GM18505 (cell line): ENCODE measurements at regions not wholly inside any gene's neighbourhood (a gene's known extent, or its start where the extent isn't known, plus 50 kb on each side); places are given as distances from the start of the nearest gene placed in this dataset.

Source experiments
- ATAC-seq: cut with Tn5 transposase; IDR thresholded peaks from one replicate; pipeline ENCODE4 v1.9.1; 2021; ENCODE audit not compliant: unreplicated experiment
- POLR2A ChIP-seq: IDR thresholded peaks from 4 replicates; pipeline ENCODE4 v1.6.1; 2011; ENCODE audit warnings: borderline replicate concordance; ENCODE audit not compliant: insufficient read depth, insufficient read length; ENCODE audit errors: extremely low read depth

DNA sequence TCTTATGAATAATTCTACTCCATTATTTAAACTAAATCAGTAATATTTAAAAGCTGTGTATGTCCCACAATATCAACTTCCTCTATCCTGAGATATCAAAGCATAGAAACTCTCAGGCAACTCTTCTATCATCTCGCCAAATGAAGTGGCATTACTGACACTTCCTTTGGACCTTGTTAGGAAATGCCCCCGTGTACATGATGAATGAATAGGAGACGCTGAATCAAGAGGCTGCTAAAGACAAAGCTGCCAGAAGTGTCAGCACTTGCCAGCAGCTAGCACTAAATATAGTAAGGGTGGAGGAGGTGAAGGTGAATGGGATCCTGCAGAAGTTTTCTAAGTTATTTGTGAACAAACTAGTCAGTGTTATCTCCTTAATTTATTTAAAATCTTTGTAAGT, 99.5 kb upstream of the BLTP1 start:
- TF ChIP-seq POLR2A, result no peak
- ATAC-seq, result no peak

DNA sequence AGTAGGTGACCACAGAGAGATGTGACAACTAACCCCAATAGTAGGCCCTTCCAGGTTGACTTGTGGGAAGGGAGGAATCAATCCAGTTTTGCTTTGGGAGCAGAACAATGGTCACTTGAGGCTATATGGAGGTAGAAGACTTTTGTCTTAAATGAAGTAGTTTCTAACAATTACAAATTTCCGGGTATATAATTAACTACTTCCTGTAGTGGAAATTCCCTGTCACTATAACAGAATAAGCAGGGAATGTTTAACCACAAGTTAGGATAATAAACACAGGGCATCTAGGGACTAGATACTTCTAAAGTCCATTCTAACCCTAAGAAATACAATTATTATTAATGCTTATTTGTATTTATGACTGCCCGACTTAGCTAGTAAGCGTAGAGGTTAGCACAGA, 99.0 kb upstream of the TRPC3 start:
- TF ChIP-seq POLR2A, result no peak

GRCh38 chr4:122047456-122048425, 95.9 kb upstream of the TRPC3 start:
- TF ChIP-seq POLR2A, result no peak

More for the DNA sequence above, 99.0 kb upstream of the TRPC3 start:
- no peak for ATAC-seq

DNA sequence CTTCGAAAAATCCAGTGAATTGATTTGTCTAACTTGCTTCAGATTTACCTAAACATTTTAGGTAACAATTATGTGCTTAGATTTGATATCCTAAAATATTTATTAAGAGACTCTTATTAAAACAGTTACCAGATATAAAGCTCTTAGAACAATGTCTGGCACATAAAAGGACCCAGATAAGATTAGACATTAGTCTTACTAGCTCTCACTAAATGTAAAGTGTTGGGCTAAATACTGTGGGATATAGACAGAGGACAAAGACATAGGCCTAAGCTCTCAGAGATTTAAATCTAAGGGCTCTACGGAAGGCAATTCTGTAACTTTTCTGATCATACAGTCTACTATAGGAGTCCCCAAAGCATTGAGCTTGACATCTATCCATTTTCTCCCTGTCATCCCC, 94.4 kb upstream of the TRPC3 start:
- ATAC-seq, result no peak
- TF ChIP-seq POLR2A, result no peak

More at GRCh38 chr4:122047456-122048425, 95.9 kb upstream of the TRPC3 start:
- ATAC-seq, result no peak

GRCh38 chr4:122045533-122045932, 93.7 kb upstream of the TRPC3 start:
- TF ChIP-seq POLR2A, result no peak
- no peak for ATAC-seq

DNA sequence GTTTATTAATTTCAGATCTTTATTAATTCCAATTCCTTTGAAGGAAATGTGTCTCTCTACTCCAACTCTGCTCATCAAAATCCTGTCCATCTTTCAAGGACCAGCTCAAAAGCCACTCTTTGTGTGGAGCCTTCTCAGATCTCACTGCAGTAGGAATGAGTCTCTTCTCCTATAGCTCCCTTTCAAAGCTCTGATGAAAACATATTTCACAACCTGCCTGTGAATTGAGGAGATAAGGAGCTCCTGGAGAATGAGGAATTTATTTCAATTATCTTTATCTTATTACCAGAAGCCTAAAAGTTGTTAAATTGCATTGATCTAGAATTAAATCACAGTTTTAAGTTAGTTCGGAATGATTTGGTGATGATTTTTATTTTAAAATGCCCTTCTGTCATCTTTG, 92.6 kb upstream of the TRPC3 start:
- ATAC-seq, result no peak
- no peak for TF ChIP-seq POLR2A

DNA sequence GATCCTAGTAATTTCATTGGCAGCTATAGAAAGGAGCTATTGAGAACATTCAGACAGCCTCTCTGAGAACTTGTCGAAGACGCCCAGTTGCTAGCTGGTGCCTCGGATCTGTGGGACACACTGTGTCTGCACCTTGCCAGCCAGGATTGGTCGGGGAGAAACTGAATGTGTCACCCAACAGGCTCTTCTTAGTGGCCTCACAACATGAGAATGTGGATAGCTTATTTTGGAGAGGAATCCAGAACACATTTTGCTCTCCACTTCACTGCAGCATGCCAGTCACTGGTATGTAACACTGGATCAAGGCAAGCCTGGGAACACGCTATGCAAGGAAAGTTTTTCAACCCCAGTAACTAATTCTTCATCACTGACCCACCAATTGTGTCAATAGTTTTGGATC, 89.5 kb upstream of the TRPC3 start:
- no peak for TF ChIP-seq POLR2A
- ATAC-seq, result no peak

DNA sequence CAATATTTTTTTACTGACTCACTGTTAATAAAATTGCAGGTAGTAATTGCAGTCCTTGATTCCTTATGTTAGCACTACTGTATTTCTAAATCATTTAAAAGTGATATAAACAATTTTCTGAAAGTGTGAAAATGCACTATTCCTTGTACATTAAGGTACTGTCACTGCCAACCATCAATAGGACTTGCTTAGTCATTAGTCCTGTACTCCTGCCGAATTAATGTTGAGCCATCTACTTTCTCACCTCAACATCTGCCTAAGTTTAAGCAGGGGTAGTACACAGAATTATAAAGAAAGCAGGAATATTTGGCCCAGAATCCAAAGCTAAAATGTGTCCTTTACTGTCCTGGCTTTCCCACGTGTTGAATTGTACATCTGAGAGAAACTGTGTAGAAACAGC, 87.0 kb upstream of the TRPC3 start:
- no peak for TF ChIP-seq POLR2A
- no peak for ATAC-seq

DNA sequence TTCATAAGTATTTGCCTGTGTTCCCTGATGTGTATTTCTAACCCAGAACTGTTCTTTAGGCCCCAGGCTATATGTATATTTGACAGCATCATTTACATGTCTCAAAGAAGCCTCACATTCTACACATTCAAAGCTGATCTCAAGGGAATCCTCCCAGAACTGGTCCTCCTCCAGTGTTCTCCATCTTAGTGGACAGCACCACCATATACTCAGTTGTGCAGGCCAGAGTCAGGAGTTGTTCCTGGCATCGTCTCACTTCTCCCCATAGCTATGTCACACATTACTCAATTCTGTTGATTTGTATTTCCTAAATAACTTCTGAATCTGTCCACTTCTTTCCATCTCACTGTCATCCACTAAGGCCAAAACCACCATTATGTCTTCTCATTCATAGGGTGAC, 82.8 kb upstream of the TRPC3 start:
- no peak for ATAC-seq
- TF ChIP-seq POLR2A, result no peak

DNA sequence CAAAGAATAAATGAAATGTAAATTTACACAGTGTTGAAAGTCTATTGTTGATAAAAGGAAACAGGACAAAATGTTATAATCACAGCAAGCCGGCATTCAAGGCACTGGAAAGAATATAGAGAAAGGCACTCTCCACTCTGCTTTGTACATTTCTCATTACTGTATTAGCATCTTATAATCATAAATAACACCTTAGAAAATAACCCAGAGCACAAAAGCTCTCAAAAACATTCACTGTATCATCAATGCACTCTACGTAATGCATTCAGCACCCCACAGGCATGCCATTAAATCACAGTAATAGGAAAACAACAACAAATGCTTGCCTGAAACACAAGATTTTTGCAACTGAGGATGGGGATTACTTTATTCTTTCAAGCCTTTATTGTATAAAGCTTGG, 75.3 kb upstream of the TRPC3 start:
- no peak for TF ChIP-seq POLR2A
- no peak for ATAC-seq

DNA sequence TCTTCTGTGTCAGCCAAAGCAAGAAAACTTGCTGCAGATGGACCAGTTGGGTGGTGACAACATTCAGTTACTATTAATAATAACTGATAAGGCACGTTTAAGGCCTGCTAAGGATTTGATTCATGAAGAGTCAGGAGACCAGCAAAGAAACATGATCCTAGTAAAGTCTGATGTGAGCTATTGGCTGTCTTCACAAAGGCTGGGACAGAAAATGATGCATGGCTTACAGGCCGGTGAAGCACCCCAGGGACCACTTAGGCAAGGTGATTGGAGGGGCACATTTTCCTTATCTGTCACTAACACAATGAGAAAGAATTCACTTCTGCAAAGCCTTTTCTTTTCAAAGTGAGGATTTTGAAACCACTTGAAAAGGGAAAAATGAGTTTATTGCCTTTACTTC, 65.4 kb upstream of the TRPC3 start:
- no peak for TF ChIP-seq POLR2A
- no peak for ATAC-seq

DNA sequence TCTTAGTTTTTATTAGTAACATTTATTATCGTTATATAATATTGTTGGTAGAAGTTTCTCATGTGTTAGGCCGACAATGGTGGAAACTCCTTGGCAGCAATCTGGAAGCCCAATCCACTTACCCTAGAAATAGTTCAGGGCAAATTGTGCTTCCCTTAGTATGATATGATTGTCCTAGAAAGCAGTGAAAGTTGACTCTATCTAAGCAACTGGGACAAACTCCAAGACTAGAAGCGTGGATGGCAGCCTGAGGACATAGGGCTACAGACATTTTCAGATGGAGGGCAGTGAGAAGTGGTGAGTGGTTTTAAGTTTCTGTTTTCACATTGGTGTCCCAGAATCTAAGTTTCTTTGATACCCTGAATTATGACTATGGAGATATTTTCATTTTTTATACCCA, 63.3 kb upstream of the TRPC3 start:
- no peak for ATAC-seq
- TF ChIP-seq POLR2A, result no peak

DNA sequence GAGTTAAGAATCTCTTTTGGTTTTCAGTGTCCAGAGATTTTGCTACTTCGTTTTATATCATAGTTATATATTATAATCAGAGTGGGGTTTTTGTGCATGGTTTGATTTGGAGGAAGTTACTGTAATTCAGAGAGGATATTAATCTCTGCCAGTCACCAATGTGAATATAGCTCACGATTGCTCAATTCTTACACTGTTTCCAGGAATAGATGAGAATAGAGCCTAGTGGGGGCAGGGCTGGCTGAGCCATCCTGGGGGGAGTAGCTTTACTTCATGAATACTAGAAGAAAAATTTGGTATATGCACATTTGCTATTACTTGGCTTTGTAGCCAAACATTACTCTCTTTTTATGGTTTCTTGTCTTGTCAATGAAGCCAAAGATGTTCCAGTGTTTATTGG, 60.9 kb upstream of the TRPC3 start:
- no peak for TF ChIP-seq POLR2A

DNA sequence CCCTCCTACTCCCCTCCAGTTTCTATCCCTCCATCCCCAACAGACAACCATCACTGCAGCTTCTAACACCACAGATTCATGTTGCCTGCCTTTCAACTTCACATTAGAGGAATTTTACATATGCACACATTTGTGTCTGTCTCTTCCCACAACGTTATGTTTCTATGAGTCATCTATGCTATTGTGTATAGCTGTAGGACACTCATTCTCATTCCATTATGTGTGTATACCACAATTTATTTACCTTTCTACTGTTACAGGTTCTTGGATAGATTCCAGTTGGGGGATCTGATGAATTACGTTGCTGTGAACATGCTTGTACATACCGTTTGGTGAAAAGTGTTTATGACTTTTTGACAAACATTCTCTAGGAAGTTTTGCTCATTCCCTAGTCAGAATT, 58.8 kb upstream of the TRPC3 start:
- no peak for ATAC-seq
- no peak for TF ChIP-seq POLR2A

More for the DNA sequence above, 60.9 kb upstream of the TRPC3 start:
- no peak for ATAC-seq
